WERI-Rb-1 (cell line): ENCODE measurements at regions not wholly inside any gene's neighbourhood (a gene's known extent, or its start where the extent isn't known, plus 50 kb on each side); places are given as distances from the start of the nearest gene placed in this dataset.

ENCODE experiments used
- DNase-seq: peaks from one replicate; pipeline ENCODE4 v3.0.0-alpha.2; 2020
- H3K27ac ChIP-seq: fragments of 250-450 bp; sonication (Bioruptor Pico); 2 replicates; pipeline ENCODE4 v1.5.1; 2020; ENCODE audit warnings: mild to moderate bottlenecking, moderate library complexity
- H3K27me3 ChIP-seq: fragments of 250-450 bp; sonication (Bioruptor Pico); 2 replicates; pipeline ENCODE4 v1.5.1; 2021; ENCODE audit warnings: mild to moderate bottlenecking, low read depth, moderate library complexity; ENCODE audit not compliant: insufficient read depth, severe bottlenecking
- H3K36me3 ChIP-seq: fragments of 250-450 bp; sonication (Bioruptor Pico); 2 replicates; pipeline ENCODE4 v1.5.1; 2020; ENCODE audit warnings: mild to moderate bottlenecking, moderate library complexity
- H3K4me3 ChIP-seq: 2 replicates; pipeline ENCODE4 v1.5.1; 2011; ENCODE audit warnings: low read depth, mild to moderate bottlenecking, control low read depth, low read length
- H3K9me3 ChIP-seq: fragments of 250-450 bp; sonication (Bioruptor Pico); 2 replicates; pipeline ENCODE4 v1.5.1; 2021; ENCODE audit warnings: mild to moderate bottlenecking, moderate library complexity; ENCODE audit not compliant: severe bottlenecking
- CTCF ChIP-seq: IDR thresholded peaks from 2 replicates; pipeline ENCODE4 v1.5.1; 2011; ENCODE audit warnings: low read depth, mild to moderate bottlenecking, control low read depth, inconsistent platforms, low read length

GRCh38 chr2:128867936-128868636, 549.4 kb upstream of the HS6ST1 start:
- H3K27me3 ChIP-seq, result no peaks in the 10 kb centered on the region
- no peak overlapping the region for H3K27ac ChIP-seq
- no peaks in the 10 kb centered on the region for H3K36me3 ChIP-seq
- H3K9me3 ChIP-seq, result no peaks in the 10 kb centered on the region
- no peak overlapping the region for H3K4me3 ChIP-seq
- no peak for TF ChIP-seq CTCF
- no peak for DNase-seq

- no peaks in the 10 kb centered on the region for H3K27me3 ChIP-seq
- no peak for DNase-seq
- no peak for TF ChIP-seq CTCF
- H3K36me3 ChIP-seq, result no peaks in the 10 kb centered on the region
- no peak overlapping the region for H3K27ac ChIP-seq
- no peak overlapping the region for H3K4me3 ChIP-seq
- no peaks in the 10 kb centered on the region for H3K9me3 ChIP-seq
Observed at GRCh38 chr2:128868686-128869551, 550.3 kb upstream of the HS6ST1 start.

- peaks cover under 1% of the 10 kb centered on the region for H3K9me3 ChIP-seq
- DNase-seq, result no peak
- no peak for TF ChIP-seq CTCF
Observed at GRCh38 chr2:128874608-128875007, 555.9 kb upstream of the HS6ST1 start.

GRCh38 chr2:128876986-128877983, 558.6 kb upstream of the HS6ST1 start:
- Histone ChIP-seq H3K27ac (no peak overlapping the region), H3K36me3 (no peaks in the 10 kb centered on the region), H3K4me3 (no peak overlapping the region), H3K27me3 (no peaks in the 10 kb centered on the region), H3K9me3 (peaks cover 4% of the 10 kb centered on the region)
- no peak for DNase-seq
- no peak for TF ChIP-seq CTCF

More at GRCh38 chr2:128874608-128875007, 555.9 kb upstream of the HS6ST1 start:
- Histone ChIP-seq H3K27ac (no peak overlapping the region), H3K27me3 (no peaks in the 10 kb centered on the region), H3K4me3 (no peak overlapping the region), H3K36me3 (no peaks in the 10 kb centered on the region)

GRCh38 chr2:128879161-128879560, 560.5 kb upstream of the HS6ST1 start:
- peaks cover 4% of the 10 kb centered on the region for H3K9me3 ChIP-seq
- H3K27ac ChIP-seq, result no peak overlapping the region
- DNase-seq, result no peak
- H3K4me3 ChIP-seq, result no peak overlapping the region
- H3K27me3 ChIP-seq, result no peaks in the 10 kb centered on the region
- H3K36me3 ChIP-seq, result no peaks in the 10 kb centered on the region
- TF ChIP-seq CTCF, result no peak
